Upper lobe of left lung (tissue), 6 donors: ENCODE measurements at regions not wholly inside any gene's neighbourhood (a gene's known extent, or its start where the extent isn't known, plus 50 kb on each side); places are given as distances from the start of the nearest gene placed in this dataset.
A peak's percentile ranks its signal among the peaks of the same experiment; 100 is the strongest.
"Not testable (repeated sequence)": the region's sequence is repeated elsewhere in the genome, so short reads cannot be mapped to it uniquely, and the experiment has no call there.

Experiments used
- ATAC-seq, 2 donors: fragments of 200-7000 bp; cut with Tn5 transposase; one replicate each; pipeline ENCODE4 v1.9.1; 2022; ENCODE audit warnings: mild to moderate bottlenecking in 2 of 2, moderate library complexity in 2 of 2; ENCODE audit not compliant: low FRiP score in 2 of 2
- DNase-seq, 2 donors: peaks; one replicate each; pipeline ENCODE4 v3.0.0-alpha.2; 2019 to 2020
- H3K27ac ChIP-seq, 4 donors: fragments of 200-600 bp; sonication (generic); one replicate each; pipeline ENCODE4 v1.5.1; 2016 to 2019
- H3K27me3 ChIP-seq, 4 donors: fragments of 200-600 bp; sonication (generic); one replicate each; pipeline ENCODE4 v1.5.1; 2017 to 2019
- H3K36me3 ChIP-seq, 4 donors: fragments of 200-600 bp; sonication (generic); one replicate each; pipeline ENCODE4 v1.5.1; 2016 to 2019
- H3K4me1 ChIP-seq, 4 donors: fragments of 200-600 bp; sonication (generic); one replicate each; pipeline ENCODE4 v1.5.1; 2018 to 2019
- H3K4me3 ChIP-seq, 4 donors: fragments of 200-600 bp; sonication (generic); one replicate each; pipeline ENCODE4 v1.5.1; 2017 to 2019; ENCODE audit warnings: mild to moderate bottlenecking in 2 of 4, moderate library complexity in 1 of 4
- H3K9me3 ChIP-seq, 4 donors: fragments of 200-600 bp; sonication (generic); one replicate each; pipeline ENCODE4 v1.5.1; 2018 to 2019
- CTCF ChIP-seq, 6 experiments: fragments of 450-650 bp in 4 of 6; fragments of 200-600 bp in 2 of 6; sonication (generic) in 2 of 6; IDR thresholded peaks; one replicate each; pipeline ENCODE4 v1.5.1; 2016 to 2019; ENCODE audit warnings: antibody characterized with exemption in 6 of 6
- EP300 ChIP-seq, 4 donors: sonication (generic); formaldehyde crosslinking; IDR thresholded peaks; one replicate each; pipeline ENCODE4 v1.5.1; 2017; ENCODE audit warnings: antibody characterized with exemption in 4 of 4, control low read depth in 2 of 4
- POLR2A ChIP-seq, 4 donors: fragments of 450-650 bp; IDR thresholded peaks; one replicate each; pipeline ENCODE4 v1.5.1; 2016 to 2017; ENCODE audit warnings: antibody characterized with exemption in 4 of 4, mild to moderate bottlenecking in 2 of 4
- POLR2AphosphoS5 ChIP-seq, 2 donors: sonication (generic); formaldehyde crosslinking; IDR thresholded peaks; one replicate each; pipeline ENCODE4 v1.5.1; 2017; ENCODE audit warnings: antibody characterized with exemption in 2 of 2
- WGBS, 2 donors: methylation state at CpG; one replicate each; pipeline ENCODE4 v1.1.5; 2017 to 2018; 5-methylcytosine and 5-hydroxymethylcytosine counted together
- donor health status: DM: no; HTN: no; CAD: no; lungs with moderate emphysema.
- donor health status: DM: no; HTN: yes; CAD: no; lungs with severe emphysema.

GRCh38 chr4:53889326-53890055, 174.9 kb downstream of the CHIC2 start:
- Histone ChIP-seq H3K27ac (peak overlapping the region in 1 of 4 donors; percentile 19), H3K4me1 (no peaks in the 10 kb centered on the region), H3K27me3 (no peaks in the 10 kb centered on the region), H3K36me3 (no peaks in the 10 kb centered on the region), H3K9me3 (no peaks in the 10 kb centered on the region), H3K4me3 (no peak overlapping the region)
- DNase-seq (no peak), ATAC-seq (peak in 1 of 2 donors; percentile 57)
- TF ChIP-seq POLR2A (IDR thresholded peaks at IDR 0.05) (no peak), CTCF (IDR thresholded peaks at IDR 0.05) (no peak), EP300 (IDR thresholded peaks at IDR 0.05) (no peak), POLR2AphosphoS5 (IDR thresholded peaks at IDR 0.05) (no peak)
- WGBS, 2 donors, result 82% methylated on average over 6 of the region's 6 CpGs

GRCh38 chr4:53886090-53886489, 178.3 kb downstream of the CHIC2 start:
- TF ChIP-seq POLR2AphosphoS5 (IDR thresholded peaks at IDR 0.05), result no peak
- TF ChIP-seq POLR2A (IDR thresholded peaks at IDR 0.05), result no peak
- no peak for TF ChIP-seq CTCF (IDR thresholded peaks at IDR 0.05)
- no peak for TF ChIP-seq EP300 (IDR thresholded peaks at IDR 0.05)
- Histone ChIP-seq H3K4me3 (no peak overlapping the region), H3K27me3 (no peaks in the 10 kb centered on the region), H3K4me1 (no peaks in the 10 kb centered on the region), H3K9me3 (no peaks in the 10 kb centered on the region), H3K27ac (no peak overlapping the region), H3K36me3 (no peaks in the 10 kb centered on the region)
- DNase-seq (no peak), ATAC-seq (no peak)
- WGBS, 2 donors, result 65 to 75% methylated on average over 2 of the region's 2 CpGs

- H3K27me3 ChIP-seq, result no peaks in the 10 kb centered on the region
- H3K27ac ChIP-seq, result no peak overlapping the region
- H3K36me3 ChIP-seq, result no peaks in the 10 kb centered on the region
- ATAC-seq (no peak), DNase-seq (no peak)
- 33 to 67% methylated on average over 1 to 2 of the region's 2 CpGs for WGBS, 2 donors
- no peaks in the 10 kb centered on the region for H3K4me1 ChIP-seq
- no peaks in the 10 kb centered on the region for H3K9me3 ChIP-seq
- TF ChIP-seq CTCF (IDR thresholded peaks at IDR 0.05) (no peak), POLR2AphosphoS5 (IDR thresholded peaks at IDR 0.05) (no peak), POLR2A (IDR thresholded peaks at IDR 0.05) (no peak), EP300 (IDR thresholded peaks at IDR 0.05) (no peak)
- no peak overlapping the region for H3K4me3 ChIP-seq
Observed at GRCh38 chr4:53885668-53886067, 178.7 kb downstream of the CHIC2 start.

- H3K27me3 ChIP-seq, H3K36me3 ChIP-seq, H3K9me3 ChIP-seq, H3K27ac ChIP-seq, H3K4me1 ChIP-seq, ATAC-seq, H3K4me3 ChIP-seq: not testable (repeated sequence)
- WGBS, 2 donors, result 79 to 82% methylated on average over 12 to 13 of the region's 18 CpGs
- DNase-seq, result peak in 1 of 2 donors; percentile 37
Observed at GRCh38 chr4:53877096-53877495, 187.3 kb downstream of the CHIC2 start.

GRCh38 chr4:53866055-53866454, 198.3 kb downstream of the CHIC2 start:
- TF ChIP-seq POLR2A (IDR thresholded peaks at IDR 0.05), result no peak
- no peak for TF ChIP-seq CTCF (IDR thresholded peaks at IDR 0.05)
- TF ChIP-seq EP300 (IDR thresholded peaks at IDR 0.05), result no peak
- TF ChIP-seq POLR2AphosphoS5 (IDR thresholded peaks at IDR 0.05), result no peak

More at GRCh38 chr4:53866055-53866454, 198.3 kb downstream of the CHIC2 start:
- H3K4me3 ChIP-seq, result no peak overlapping the region
- no peaks in the 10 kb centered on the region for H3K36me3 ChIP-seq
- 92% methylated on average over 8 of the region's 8 CpGs for WGBS, 2 donors
- ATAC-seq (no peak), DNase-seq (no peak)
- no peaks in the 10 kb centered on the region for H3K27me3 ChIP-seq
- H3K4me1 ChIP-seq, result peaks cover 0 to 8% (median 0%) of the 10 kb centered on the region in 4 donors
- no peaks in the 10 kb centered on the region for H3K9me3 ChIP-seq
- H3K27ac ChIP-seq, result no peak overlapping the region
